ENCODE measurements at regions not wholly inside any gene's neighbourhood (a gene's known extent, or its start where the extent isn't known, plus 50 kb on each side); places are given as distances from the start of the nearest gene placed in this dataset.

DNA sequence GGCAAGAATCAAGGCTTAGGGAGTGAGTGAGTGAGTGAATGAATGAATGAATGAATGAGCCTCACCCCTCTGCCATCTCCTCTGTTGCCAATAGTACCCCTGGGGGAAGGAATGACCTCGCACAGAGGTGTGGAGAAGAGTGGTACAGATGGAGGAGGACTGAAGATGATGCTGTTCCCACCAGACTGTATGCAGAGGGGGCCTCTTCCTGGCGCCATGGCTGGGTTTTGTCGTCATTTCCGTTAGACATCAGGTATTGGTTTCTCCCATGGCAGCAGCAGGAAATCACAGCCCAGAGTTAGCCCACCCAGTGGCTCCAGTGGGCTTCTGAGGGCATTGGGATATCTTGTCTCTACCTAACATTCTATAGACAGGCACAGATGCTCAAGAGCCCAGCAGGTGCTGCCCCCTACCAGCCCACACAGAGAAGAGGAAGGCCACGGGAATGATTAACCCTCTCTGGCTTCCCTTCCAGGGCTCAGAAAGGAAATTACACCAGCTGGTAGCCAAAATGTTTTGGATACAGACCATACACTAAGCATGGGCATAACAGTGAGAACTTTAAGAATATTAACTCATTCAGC is 109.8 kb upstream of the SLC6A11 start:
- TF ChIP-seq, protein P1, sequence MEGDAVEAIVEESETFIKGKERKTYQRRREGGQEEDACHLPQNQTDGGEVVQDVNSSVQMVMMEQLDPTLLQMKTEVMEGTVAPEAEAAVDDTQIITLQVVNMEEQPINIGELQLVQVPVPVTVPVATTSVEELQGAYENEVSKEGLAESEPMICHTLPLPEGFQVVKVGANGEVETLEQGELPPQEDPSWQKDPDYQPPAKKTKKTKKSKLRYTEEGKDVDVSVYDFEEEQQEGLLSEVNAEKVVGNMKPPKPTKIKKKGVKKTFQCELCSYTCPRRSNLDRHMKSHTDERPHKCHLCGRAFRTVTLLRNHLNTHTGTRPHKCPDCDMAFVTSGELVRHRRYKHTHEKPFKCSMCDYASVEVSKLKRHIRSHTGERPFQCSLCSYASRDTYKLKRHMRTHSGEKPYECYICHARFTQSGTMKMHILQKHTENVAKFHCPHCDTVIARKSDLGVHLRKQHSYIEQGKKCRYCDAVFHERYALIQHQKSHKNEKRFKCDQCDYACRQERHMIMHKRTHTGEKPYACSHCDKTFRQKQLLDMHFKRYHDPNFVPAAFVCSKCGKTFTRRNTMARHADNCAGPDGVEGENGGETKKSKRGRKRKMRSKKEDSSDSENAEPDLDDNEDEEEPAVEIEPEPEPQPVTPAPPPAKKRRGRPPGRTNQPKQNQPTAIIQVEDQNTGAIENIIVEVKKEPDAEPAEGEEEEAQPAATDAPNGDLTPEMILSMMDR (IDR thresholded peaks at IDR 0.05 in 8 of 11, conservative IDR thresholded peaks at IDR 0.05 in 3 of 11) = peak in 1 of 11 experiments; percentile 9
- no peak for TF ChIP-seq POLR2A (IDR thresholded peaks at IDR 0.05)
